IPS-15b (cell line): ENCODE measurements at regions not wholly inside any gene's neighbourhood (a gene's known extent, or its start where the extent isn't known, plus 50 kb on each side); places are given as distances from the start of the nearest gene placed in this dataset.

Experiments
- H3K27me3 ChIP-seq: one replicate; pipeline ENCODE4 v1.6.1; 2013; ENCODE audit warnings: low read length; ENCODE audit not compliant: control insufficient read depth, insufficient read depth
- H3K36me3 ChIP-seq: one replicate; pipeline ENCODE4 v1.6.1; 2013; ENCODE audit warnings: low read length; ENCODE audit not compliant: control insufficient read depth, insufficient read depth
- H3K4me1 ChIP-seq: one replicate; pipeline ENCODE4 v1.6.1; 2013; ENCODE audit warnings: mild to moderate bottlenecking, low read length; ENCODE audit not compliant: control insufficient read depth, insufficient read depth
- H3K4me3 ChIP-seq: one replicate; pipeline ENCODE4 v1.5.1; 2013; ENCODE audit warnings: low read depth, low read length
- H3K9ac ChIP-seq: one replicate; pipeline ENCODE4 v1.6.1; 2013; ENCODE audit warnings: low read depth, mild to moderate bottlenecking, low read length
- H3K9me3 ChIP-seq: one replicate; pipeline ENCODE4 v1.6.1; 2013; ENCODE audit warnings: mild to moderate bottlenecking, low read length; ENCODE audit not compliant: control insufficient read depth, insufficient read depth

DNA sequence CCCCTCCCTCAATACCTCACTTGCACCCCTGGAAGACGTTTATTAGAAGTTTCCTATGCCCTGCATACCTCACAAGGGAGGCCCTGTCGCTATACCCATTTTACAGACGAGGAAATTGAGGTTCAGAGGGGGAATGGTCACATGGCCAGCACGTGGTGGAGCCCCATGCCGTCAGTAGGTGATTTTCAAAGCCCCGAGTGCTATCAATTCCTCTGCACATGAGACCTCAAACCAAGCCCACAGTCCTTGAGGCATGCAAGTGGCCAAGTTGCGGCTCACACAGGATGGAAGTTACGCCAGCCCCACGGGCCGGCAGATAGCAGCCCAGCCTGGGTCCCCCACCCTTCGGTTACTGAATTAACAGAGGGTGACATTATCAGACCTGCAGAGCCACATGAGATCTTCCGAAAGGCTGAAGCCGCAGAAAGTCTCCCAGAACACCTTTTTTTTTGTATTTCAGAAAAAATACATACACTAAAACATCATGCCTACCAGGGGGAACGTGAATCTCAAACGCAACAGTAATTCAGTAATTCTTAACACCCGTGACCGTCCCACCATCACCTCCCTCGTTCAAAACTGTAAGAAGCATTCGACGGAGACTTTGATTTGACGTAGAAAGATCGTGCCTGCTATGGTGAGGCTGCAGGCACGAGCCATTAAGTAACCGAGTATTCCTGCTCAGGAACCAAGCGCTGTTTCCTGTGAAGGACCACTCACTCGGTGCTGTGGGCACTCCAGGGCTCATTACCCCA is 129.0 kb downstream of the RFLNA start:
- no peaks in the 10 kb centered on the region for H3K27me3 ChIP-seq
- no peaks in the 10 kb centered on the region for H3K9me3 ChIP-seq
- H3K4me1 ChIP-seq: no peaks in the 10 kb centered on the region
- H3K4me3 ChIP-seq: no peak overlapping the region
- H3K36me3 ChIP-seq: peaks cover 61% of the 10 kb centered on the region
- H3K9ac ChIP-seq: no peak overlapping the region

DNA sequence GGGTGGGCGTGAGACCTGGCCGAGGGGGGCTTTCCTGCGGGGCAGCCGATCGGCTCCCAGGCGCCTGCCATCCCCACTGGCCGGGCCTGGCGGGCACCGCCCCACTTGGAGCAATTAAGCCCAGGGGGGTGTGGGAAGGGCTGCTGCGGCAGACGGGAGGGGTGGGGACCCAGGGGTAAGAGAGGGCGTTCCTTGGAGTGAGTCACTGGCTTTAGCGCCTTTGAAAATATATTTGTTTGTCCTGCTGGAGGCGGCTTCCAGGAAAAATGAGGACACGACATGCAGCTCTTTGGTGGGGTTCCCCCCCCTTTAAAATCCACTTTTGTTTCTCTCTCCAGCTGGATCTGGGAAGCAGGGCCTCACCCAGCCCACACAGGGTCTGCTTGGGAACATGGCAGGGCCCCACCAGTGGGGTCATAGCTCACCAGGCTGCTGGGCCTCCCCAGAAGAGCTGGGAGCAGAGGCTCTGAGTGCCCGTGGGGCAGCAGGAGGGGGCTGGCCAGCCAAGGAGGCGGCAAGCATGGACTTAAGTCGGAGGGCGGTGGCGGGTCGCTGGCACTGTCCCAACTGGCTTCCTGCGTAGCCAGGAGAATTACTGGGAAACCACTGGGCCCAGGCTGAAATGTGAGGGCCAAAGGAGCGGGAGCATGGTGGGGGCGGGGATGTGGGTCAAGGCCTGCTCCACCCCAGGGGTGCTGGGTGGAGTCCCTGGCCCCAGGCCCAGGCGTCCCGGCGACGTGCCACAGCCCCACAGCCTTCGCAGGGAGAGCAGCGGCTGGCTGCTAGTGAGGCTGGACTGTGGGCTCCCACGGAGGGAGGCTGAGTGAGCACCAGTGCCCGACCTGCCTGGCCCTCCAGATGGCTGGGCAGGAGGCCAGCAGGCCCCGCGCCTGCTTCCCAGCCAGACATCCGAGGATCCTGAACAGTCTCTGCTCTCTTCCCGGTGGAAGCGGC is 128.0 kb downstream of the RFLNA start:
- Histone ChIP-seq H3K9ac (no peak overlapping the region), H3K4me1 (no peaks in the 10 kb centered on the region), H3K36me3 (peaks cover 56% of the 10 kb centered on the region), H3K9me3 (no peaks in the 10 kb centered on the region), H3K27me3 (no peaks in the 10 kb centered on the region), H3K4me3 (no peak overlapping the region)

DNA sequence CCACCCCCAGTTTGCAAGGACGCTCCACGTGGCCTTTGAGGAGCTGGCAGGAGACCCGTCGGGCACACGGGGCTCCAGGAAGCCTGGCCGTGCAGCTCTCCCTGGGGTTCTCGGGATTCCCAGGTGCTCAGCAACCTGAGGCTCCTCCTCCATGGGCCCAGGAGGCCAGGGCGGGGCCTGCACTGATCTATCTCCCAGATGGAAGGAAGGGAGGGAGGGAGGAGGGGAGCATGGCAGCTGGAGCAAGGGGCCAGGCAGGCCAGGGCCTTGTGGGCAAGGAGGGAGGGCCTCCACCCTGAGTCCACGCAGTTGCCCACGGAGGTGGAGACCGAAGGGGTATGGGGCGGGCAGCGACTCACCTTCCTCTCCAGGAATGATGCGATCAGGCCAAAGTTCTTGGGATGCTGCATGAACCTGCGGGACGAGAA is 127.3 kb downstream of the RFLNA start:
- no peaks in the 10 kb centered on the region for H3K27me3 ChIP-seq

DNA sequence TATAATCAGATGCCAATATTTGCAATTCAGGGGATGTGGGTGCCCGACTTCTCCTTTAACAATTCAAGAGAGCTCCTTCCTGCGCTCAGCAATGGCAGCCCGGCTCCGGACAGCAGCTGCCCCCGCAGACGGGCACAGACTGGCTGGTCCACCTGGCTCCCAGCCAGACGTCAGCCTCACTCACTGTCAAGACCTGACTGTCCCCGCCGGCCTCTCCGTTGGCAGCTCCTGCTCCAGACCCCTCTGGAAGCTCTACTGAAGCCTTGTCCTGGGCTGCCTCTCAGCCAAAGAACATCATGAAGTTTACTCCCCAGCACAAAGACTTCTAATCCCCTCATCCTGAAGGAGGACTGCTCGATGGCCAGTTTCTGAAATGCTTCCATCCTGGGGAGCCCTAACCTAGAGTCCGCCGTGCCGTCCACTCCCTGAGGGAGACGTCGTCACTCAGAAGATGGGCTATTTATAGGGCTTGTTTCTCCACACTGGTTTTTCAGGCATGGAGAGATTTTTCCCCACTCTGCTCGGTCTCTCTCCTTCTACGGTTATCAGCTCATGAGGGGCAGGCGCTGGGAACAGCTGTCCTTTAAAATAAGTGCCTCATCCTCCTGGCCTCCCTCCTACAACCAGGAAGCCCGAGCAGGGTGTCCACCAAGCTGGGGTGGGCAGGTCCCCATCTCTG is 126.2 kb downstream of the RFLNA start:
- H3K4me3 ChIP-seq: no peak overlapping the region
- no peaks in the 10 kb centered on the region for H3K27me3 ChIP-seq
- H3K36me3 ChIP-seq: peaks cover 45% of the 10 kb centered on the region
- no peaks in the 10 kb centered on the region for H3K4me1 ChIP-seq
- no peaks in the 10 kb centered on the region for H3K9me3 ChIP-seq
- H3K9ac ChIP-seq: no peak overlapping the region

More for the DNA sequence above, 127.3 kb downstream of the RFLNA start:
- no peak overlapping the region for H3K9ac ChIP-seq
- peaks cover 51% of the 10 kb centered on the region for H3K36me3 ChIP-seq
- H3K4me3 ChIP-seq: no peak overlapping the region
- no peaks in the 10 kb centered on the region for H3K9me3 ChIP-seq
- H3K4me1 ChIP-seq: no peaks in the 10 kb centered on the region

DNA sequence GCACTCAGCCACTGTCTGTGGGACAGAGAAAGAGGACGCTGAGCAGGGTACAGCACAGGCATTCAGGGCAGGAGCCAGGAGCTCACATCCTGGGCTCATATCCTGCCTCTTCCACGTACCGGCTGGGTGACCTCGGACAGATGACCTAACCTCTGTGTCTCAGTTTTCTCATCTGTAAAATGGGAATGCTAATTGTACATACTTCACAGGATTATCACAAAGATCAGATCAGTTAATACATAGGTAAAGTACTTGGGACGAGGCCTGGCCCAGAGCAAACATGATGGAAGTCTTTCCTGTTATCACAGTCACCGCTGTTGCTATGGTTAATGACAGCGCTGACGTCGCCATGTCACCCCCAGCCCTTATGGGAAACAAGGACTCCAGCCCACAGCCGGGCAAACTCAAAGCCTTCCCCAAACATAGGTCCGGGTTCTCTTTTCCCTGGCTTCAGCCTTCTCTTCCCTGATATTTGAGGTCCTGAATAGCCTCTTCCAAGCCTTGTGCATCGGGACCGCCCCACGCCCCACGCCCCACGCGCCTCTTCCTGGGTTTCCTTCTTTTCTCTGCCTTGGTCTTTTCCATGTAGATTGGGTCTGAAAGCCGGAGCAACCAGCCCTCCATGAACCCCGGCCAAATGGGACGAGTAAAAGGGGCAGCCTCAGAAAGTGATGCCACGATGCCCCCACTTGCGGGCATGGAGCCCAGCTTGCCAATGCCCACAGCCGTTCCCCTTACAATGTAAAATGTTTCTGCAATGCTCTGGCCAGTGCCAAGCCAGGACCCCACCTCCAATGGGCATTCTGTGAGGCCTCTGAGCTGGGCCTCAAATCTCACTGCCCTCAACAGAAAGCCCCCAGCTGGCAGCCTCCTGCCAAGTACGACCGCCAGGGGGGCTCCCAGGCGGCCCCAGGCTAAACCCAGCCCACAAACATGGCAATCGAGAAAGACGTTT is 125.4 kb downstream of the RFLNA start:
- Histone ChIP-seq H3K9ac (no peak overlapping the region), H3K4me3 (no peak overlapping the region), H3K27me3 (no peaks in the 10 kb centered on the region), H3K36me3 (peaks cover 40% of the 10 kb centered on the region), H3K4me1 (no peaks in the 10 kb centered on the region), H3K9me3 (no peaks in the 10 kb centered on the region)

DNA sequence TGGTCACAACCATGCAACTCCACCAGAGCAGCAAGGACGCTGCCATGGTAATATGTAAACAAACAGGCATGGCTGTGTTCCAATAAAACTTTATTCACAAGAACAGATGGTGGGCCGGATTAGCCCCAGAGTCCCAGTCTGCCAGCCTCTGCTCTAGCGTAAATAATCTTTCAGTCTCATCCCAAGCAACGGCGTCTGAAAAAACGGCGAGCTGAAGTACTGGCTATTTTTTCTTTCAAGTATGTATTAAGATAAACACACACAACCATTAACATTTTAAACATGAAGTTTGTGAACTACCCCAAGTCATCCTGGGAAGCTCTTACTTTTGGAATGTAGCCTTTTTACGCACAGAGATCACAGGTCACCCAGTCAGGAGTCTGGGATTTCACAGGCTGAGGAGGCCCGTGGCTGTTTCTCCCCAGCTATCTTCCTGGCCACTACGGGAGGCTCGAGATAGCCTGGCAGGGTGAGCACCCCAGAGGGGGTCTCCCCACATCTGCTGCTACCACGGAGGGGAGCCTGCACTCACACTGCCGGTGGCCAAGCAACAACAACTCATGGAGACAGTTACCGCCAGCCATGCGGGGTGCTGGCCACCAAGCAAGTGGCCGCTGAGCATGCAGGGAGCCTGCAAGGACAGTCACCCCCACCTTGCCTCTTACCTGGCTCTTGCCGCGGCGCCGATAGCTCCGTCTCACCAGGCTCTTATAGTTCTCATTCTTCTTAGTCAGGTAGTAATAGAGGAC is 124.6 kb downstream of the RFLNA start:
- H3K9me3 ChIP-seq: no peaks in the 10 kb centered on the region
- no peaks in the 10 kb centered on the region for H3K4me1 ChIP-seq
- no peak overlapping the region for H3K9ac ChIP-seq
- H3K36me3 ChIP-seq: peaks cover 37% of the 10 kb centered on the region
- no peaks in the 10 kb centered on the region for H3K27me3 ChIP-seq
- H3K4me3 ChIP-seq: no peak overlapping the region

DNA sequence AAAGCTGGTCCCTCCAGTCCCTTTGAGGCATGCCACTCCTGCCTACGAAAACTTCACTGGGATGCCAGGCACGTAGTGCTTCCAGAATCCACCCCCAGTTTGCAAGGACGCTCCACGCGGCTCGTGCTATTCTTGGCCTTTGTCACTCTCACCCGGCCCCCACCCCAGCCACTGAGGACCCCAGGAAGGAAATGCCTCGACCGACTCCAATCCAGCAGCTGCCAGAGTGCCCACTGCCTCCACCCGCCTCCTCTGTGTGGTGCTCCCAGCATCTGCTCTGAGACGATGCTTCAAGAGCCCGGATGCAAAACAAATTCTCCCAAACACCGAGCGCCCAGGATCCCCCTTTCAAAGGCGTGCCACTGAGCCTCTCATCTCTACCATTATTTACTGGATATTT is 123.9 kb downstream of the RFLNA start:
- H3K4me3 ChIP-seq: no peak overlapping the region
- no peaks in the 10 kb centered on the region for H3K27me3 ChIP-seq
- no peak overlapping the region for H3K9ac ChIP-seq
- H3K4me1 ChIP-seq: no peaks in the 10 kb centered on the region
- peaks cover 35% of the 10 kb centered on the region for H3K36me3 ChIP-seq
- H3K9me3 ChIP-seq: no peaks in the 10 kb centered on the region

DNA sequence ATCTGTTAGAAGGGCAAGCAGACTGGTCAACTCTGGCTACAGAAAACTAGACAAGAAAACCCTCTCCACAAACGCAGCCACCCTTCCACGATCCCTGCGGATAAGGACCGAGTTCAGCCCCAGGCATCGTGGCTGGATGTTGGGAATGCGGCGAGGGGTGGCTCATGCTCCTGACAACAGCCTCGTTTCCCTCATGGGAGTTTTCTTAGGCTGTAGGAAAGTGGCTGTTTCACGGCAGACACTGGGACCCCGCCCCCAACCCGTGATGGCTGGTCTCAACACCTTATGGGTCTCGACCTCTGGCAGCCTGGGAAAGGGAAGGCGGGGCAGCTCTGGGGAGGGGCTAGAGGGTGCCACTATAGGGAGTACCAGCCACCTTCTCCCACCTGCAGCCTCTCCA is 123.3 kb downstream of the RFLNA start:
- no peaks in the 10 kb centered on the region for H3K9me3 ChIP-seq
- no peaks in the 10 kb centered on the region for H3K27me3 ChIP-seq
- peaks cover 37% of the 10 kb centered on the region for H3K36me3 ChIP-seq

DNA sequence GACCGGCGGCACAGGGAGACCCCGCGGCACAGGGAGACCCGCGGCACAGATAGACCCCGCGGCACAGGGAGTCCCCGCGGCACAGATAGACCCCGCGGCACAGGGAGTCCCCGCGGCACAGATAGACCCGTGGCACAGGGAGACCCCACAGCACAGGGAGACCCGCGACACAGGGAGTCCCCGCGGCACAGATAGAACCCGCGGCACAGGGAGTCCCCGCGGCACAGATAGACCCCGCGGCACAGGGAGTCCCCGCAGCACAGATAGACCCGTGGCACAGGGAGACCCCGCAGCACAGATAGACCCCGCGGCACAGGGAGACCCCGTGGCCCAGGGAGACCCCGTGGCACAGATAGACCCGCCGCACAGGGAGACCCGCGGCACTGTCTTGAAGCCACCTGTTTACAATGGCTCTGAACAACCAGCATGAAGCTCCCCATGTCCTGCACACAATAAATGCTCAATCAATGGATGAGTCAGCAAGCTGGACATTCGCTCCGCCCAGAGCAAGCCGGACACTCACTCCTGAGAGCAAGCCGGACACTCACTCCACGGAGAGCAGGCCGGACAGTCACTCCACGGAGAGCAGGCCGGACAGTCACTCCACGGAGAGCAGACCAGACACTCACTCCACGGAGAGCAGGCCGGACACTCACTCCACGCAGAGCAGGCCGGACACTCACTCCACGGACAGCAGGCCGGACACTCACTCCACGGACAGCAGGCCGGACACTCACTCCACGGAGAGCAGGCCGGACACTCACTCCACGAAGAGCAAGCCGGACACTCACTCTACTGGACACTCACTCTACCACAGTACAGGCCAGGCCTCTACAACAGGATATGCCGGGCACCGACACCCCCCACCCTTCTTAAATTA is 121.9 kb downstream of the RFLNA start:
- Histone ChIP-seq H3K9ac (no peak overlapping the region), H3K27me3 (no peaks in the 10 kb centered on the region), H3K36me3 (peaks cover 40% of the 10 kb centered on the region)

More for the DNA sequence above, 123.3 kb downstream of the RFLNA start:
- H3K9ac ChIP-seq: no peak overlapping the region
- no peaks in the 10 kb centered on the region for H3K4me1 ChIP-seq
- H3K4me3 ChIP-seq: no peak overlapping the region

DNA sequence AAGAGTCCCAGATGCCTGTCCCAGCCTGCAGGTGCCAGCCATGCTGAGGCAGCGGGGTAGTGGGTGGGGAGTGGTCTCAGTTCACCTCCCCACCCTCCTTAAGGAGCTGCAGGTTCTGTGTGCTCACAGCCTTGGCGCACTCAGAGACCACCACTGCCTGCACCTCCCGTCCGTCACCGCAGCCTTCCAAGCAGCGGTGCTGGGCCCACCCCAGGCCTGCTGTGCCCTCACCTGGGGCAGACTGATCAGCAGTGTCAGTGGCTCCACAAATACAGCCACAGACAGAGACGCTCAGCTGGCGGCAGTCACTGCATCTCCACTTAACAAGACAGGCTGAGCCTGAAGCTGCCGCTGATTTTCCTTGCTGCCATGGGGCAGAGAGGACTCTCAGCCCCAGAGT is 120.2 kb downstream of the RFLNA start:
- Histone ChIP-seq H3K9me3 (no peaks in the 10 kb centered on the region), H3K4me3 (no peak overlapping the region), H3K4me1 (peaks cover 2% of the 10 kb centered on the region), H3K36me3 (peaks cover 34% of the 10 kb centered on the region), H3K9ac (no peak overlapping the region), H3K27me3 (no peaks in the 10 kb centered on the region)

More for the DNA sequence above, 121.9 kb downstream of the RFLNA start:
- H3K4me1 ChIP-seq: no peaks in the 10 kb centered on the region
- H3K9me3 ChIP-seq: no peaks in the 10 kb centered on the region
- H3K4me3 ChIP-seq: no peak overlapping the region
